IMR-90 (cell line): ENCODE measurements at regions not wholly inside any gene's neighbourhood (a gene's known extent, or its start where the extent isn't known, plus 50 kb on each side); places are given as distances from the start of the nearest gene placed in this dataset.
"Not testable (repeated sequence)": the region's sequence is repeated elsewhere in the genome, so short reads cannot be mapped to it uniquely, and the experiment has no call there.

ENCODE experiments used
- BHLHE40 ChIP-seq: fragments of 150-350 bp; IDR thresholded peaks from 2 replicates; pipeline ENCODE4 v1.6.1; 2016; ENCODE audit warnings: mild to moderate bottlenecking, low read depth, low read length
- CEBPB ChIP-seq: IDR thresholded peaks from 2 replicates; pipeline ENCODE4 v1.6.1; 2012; ENCODE audit warnings: low read depth, low read length, improper control_type of control experiment
- CTCF ChIP-seq: conservative IDR thresholded peaks from 2 replicates; pipeline ENCODE4 v1.5.1; 2012; ENCODE audit warnings: mild to moderate bottlenecking, low read depth, low read length, improper control_type of control experiment
- MAZ ChIP-seq: IDR thresholded peaks from 2 replicates; pipeline ENCODE4 v1.6.1; 2012; ENCODE audit warnings: low read depth, mild to moderate bottlenecking, low read length, improper control_type of control experiment, moderate library complexity, borderline replicate concordance
- NFE2L2 ChIP-seq: fragments of 150-350 bp; IDR thresholded peaks from 2 replicates; pipeline ENCODE4 v1.6.1; 2016; ENCODE audit warnings: low read depth, mild to moderate bottlenecking, low read length
- POLR2A ChIP-seq: IDR thresholded peaks from 2 replicates; pipeline ENCODE4 v1.6.1; 2012; ENCODE audit warnings: mild to moderate bottlenecking, low read depth, low read length
- RAD21 ChIP-seq: IDR thresholded peaks from 2 replicates; pipeline ENCODE4 v1.6.1; 2012; ENCODE audit warnings: low read length, improper control_type of control experiment
- RCOR1 ChIP-seq: IDR thresholded peaks from 2 replicates; pipeline ENCODE4 v1.6.1; 2012; ENCODE audit warnings: mild to moderate bottlenecking, low read length, improper control_type of control experiment; ENCODE audit not compliant: insufficient replicate concordance
- SMC3 ChIP-seq: fragments of 150-350 bp; IDR thresholded peaks from 2 replicates; pipeline ENCODE4 v1.6.1; 2016; ENCODE audit warnings: low read depth, mild to moderate bottlenecking, antibody characterized with exemption, low read length, moderate library complexity
- USF2 ChIP-seq: fragments of 150-350 bp; IDR thresholded peaks from 2 replicates; pipeline ENCODE4 v1.6.1; 2017; ENCODE audit warnings: mild to moderate bottlenecking, antibody characterized with exemption, low read length, low read depth

GRCh38 chr11:71780771-71781170 lies 52.2 kb upstream of the DEFB108B start:
- TF ChIP-seq RCOR1, CTCF, BHLHE40, RAD21, SMC3, MAZ, POLR2A, USF2, CEBPB, NFE2L2: not testable (repeated sequence)
